NCI-H526 treated with DMSO at 0.1 percent for 48 hours (cell line): ENCODE measurements at regions not wholly inside any gene's neighbourhood (a gene's known extent, or its start where the extent isn't known, plus 50 kb on each side); places are given as distances from the start of the nearest gene placed in this dataset.

Experiments used
- DNase-seq: peaks from one replicate; lab custom pipeline; 2025; lab: John Stamatoyannopoulos, UW

- no peak for DNase-seq
These were observed 95.7 kb upstream of the SOX5 start for GRCh38 chr12:24044941-24045703.

DNA sequence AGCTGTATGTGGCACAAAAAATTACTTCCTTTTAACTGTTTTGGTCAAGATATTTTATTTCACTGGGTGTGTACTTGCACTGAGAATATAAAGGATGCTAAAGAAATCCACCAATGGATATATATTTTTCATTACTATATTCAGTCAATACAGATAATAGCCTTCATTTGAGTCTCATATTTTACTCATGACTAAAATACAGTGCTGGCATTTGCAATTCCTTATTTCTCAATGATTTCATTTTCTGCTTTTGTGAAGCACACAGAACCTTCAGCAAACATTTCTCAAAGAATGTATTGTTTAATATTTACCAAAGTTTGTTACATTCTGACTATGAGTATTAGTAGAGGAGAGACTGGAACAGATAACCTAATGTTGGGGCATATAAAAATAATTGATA, 93.2 kb upstream of the SOX5 start:
- no peak for DNase-seq

DNA sequence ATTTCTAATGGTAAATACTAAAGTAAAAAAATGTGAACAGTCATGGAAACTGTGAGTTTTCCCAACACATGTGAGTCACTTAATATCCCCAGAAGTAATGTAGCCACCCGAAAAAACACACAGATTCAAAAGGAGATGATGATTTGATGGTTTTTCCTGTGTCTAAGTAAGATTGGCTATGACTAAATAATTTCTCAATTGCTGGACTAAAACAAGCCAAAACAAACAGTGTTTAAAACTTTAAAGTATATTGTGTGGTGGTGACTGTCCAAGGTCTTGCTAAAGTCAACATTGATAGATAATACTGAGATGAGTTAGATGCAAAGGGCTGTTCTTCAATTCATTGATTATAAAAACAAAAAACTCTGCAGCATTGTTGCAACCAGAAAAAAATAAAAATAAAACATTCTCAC, 89.6 kb upstream of the SOX5 start:
- no peak for DNase-seq

GRCh38 chr12:24038211-24038997, 88.9 kb upstream of the SOX5 start:
- DNase-seq = no peak

- no peak for DNase-seq
These were observed 87.2 kb upstream of the SOX5 start for GRCh38 chr12:24036438-24037216.

DNA sequence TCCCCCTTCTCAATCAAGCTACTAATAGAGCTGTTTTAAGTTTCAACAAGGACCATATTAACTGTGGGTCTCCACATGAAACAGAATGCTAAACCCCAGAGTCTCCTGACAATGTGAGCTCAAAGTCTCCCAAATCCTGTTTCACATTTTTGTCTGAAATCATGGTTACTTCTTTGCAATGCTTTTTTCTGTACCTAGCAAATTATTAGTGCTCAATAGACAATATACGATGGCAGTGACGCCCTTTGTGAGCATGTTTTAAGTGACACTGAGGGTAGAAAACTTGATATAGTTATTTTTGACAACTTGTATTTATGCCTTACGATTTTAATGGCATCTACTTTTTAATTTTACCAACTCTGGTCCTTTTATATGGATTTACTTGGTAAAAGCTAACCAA, 85.4 kb upstream of the SOX5 start:
- DNase-seq = no peak

- DNase-seq = no peak
These were observed 84.7 kb upstream of the SOX5 start for GRCh38 chr12:24034160-24034559.

DNA sequence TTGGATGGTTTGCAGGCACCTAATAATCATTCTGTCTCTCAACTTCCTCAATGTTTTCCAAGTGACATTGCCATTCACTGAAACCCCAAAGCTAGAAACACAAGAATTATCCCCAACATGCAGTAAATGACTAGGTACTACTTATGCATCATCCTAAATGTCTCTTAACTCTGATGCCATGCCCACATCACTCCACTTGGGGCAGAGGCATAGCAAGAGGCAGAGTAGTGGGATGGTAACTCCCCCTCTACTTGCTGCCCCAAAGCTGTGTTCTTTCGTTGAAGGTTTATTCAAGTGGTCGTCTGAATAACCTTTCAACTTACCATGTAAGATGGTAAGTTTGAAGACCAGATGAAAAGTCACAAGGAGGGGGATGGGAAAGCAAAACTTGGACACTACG, 77.9 kb upstream of the SOX5 start:
- no peak for DNase-seq

- DNase-seq = peak; percentile 22
These were observed 75.8 kb upstream of the SOX5 start for GRCh38 chr12:24025153-24025798.

GRCh38 chr12:24023081-24023480, 73.6 kb upstream of the SOX5 start:
- DNase-seq = no peak

GRCh38 chr12:24021164-24021502, 71.7 kb upstream of the SOX5 start:
- no peak for DNase-seq

- DNase-seq = no peak
These were observed 71.1 kb upstream of the SOX5 start for GRCh38 chr12:24020397-24021163.

GRCh38 chr12:24015833-24016160, 66.3 kb upstream of the SOX5 start:
- no peak for DNase-seq

DNA sequence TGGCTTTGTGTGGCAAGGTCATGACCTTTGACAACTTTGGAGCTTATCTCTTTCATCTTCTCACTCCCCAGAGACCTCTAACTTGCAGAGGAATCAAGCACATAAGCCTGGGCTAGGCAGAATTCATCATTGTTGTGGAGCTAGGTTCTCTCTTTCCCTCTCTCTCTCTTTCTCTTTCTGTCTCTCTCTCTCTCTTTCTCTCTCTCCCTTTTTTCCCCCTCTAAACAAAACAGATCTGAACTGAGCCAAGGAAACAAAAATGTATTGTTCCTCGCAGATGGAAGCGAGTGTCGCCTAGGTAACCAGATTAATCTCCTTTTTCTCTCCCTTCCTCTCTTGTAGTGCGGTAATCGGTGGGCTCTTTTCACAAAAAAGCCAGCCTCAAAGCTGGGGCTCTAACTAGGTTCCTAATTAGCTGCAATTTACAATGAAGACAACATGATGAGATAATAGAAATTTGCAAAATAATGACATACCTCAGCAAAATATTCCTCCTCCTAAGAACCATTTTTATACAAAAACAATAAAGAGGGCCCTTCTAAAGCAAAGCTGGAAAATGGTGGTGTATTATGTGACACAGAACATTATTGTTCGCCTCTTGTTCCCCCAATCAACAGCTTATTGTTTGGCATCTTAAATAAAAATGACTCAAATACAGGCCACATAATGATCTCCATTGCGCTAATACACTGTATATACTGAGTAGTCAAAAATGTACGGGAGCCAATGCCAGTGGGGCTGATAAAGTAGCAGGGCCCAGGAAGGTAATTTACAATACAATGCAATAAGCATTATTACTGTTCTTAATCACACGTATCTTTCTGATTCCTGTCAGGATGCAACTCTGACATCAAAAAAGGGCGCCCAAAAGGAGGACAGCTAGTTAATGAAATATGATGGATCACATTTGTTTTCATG, 65.7 kb upstream of the SOX5 start:
- DNase-seq = no peak

- DNase-seq = no peak
These were observed 64.8 kb upstream of the SOX5 start for GRCh38 chr12:24014240-24014639.

DNA sequence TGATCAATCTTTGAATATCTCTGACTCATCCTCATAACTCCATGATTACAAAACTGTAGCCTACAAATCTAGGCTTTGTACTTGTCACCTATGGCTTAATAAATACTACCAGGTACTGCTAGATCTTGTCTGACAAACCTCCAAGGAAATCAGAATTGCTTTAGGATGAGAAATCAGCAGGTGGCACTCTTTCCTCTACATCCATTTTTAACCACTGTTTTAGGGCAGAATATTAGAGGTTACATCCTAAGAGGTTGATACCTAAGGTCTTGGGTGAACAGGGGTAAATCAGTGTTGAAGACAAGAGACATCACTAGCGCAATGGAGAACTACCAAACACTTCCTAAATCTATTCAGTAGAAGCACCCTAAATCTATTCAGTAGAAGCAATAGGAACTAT, 63.1 kb upstream of the SOX5 start:
- DNase-seq = no peak

DNA sequence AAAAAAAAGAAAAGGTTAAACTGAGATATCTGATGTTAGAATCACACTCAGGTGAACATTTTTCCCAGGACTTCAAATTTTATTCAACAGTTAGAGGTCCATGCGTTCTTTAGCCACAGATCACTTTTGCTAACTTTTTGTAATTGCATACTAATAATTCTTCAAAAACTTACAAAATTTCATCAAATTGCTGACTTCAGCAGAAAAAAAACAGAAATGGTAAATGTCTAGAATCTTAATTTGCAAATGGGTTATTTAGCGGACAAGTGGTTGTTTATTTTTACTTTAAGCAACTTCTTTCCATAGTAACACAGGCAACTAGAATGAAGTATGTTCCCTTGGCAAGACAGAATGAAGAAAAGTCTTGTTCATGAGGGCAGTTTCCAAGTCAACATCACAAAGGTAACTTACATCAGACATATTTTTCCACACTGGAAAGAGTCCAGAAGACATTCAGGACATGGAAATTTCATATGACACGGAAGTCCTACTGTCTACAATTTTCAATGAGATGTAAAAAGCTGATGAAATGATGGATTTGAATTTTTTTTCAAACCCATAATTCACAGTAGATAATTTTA, 62.5 kb upstream of the SOX5 start:
- DNase-seq = no peak

DNA sequence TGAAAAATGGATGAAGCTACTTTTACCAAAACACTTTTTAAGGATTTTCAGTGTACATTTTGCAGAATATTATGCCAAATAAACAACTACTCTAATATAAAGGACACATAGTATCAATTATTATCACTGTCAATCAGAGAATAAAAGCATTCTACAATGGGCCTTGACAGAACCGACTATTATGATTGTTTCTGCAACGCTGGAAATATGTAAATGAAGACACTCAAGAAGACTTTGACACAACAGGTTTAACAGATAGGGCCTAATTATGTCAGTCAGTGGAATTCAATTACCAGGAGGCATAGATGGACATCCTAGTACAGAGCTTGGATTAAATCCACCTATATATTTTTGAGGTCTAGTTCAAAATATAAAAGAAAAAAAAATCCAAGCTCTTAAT, 58.7 kb upstream of the SOX5 start:
- no peak for DNase-seq
